ENCODE measurements at regions not wholly inside any gene's neighbourhood (a gene's known extent, or its start where the extent isn't known, plus 50 kb on each side); places are given as distances from the start of the nearest gene placed in this dataset.

DNA sequence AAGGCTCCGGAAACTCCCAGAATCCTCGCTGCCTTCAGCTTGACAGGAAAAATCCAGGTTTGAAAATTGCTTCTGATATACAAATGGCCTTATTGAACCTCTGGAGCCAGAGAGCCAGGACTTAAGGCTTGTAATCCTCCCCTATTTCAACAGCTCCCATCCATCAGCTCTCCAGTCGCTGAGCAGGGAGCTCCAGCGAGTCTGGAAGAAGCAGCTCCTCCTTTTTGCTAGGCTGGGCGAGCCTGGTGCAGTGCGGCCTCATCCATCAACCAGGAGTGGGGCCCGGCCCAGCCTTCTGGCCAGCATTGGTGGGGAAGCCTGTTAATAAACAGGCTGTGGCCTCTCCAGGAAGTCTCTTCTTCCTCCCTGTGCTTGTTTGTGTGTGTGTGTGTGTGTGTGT, 424.4 kb downstream of the TCERG1L start:
- DNase-seq (ENCODE audit: low read depth in 3 of 3, low spot score in 1 of 3) = no peak

- no peak for DNase-seq (ENCODE audit: low read depth in 3 of 3, low spot score in 1 of 3)
These were observed 423.0 kb downstream of the TCERG1L start for GRCh38 chr10:130888493-130888892.

DNA sequence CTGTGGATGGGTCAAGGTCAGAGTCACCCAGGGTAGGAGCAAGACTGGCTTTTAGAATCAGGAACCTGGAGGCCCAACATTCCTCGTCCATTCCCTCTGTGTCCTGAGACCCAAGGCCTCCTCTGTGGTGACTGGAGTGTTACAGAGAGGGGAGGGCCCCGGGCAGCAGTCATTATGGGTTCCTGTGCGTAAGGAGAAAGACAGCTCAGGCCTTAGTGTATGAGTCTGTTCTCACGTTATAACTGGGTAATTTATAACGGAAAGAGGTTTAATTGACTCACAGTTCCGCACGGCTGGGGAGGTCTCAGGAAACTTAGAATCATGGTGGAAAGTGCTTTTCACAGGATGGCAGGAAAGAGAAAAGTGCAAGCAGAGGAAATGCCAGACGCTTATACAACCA, 422.3 kb downstream of the TCERG1L start:
- no peak for DNase-seq (ENCODE audit: low read depth in 3 of 3, low spot score in 1 of 3)

GRCh38 chr10:130889780-130890179, 421.7 kb downstream of the TCERG1L start:
- DNase-seq (ENCODE audit: low read depth in 3 of 3, low spot score in 1 of 3) = no peak

DNA sequence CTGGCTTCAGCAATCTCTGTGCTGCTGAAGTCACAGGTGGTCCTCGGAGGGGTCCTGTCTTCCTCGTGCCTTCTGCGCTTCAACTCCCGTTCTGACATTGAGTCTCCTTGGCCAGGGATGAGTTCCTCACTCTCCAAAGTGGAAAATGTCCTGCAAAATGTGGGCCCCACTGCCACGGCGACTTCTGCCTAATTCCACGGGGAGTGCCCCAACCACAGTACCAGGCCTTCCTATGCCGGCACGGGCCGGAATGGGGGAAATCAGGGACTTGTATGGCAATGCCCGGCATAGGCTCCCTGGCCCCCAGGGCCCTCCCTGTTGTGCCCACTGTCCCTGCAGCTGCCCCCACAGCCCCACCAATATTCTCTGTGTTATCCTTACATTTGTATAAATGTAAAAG, 420.5 kb downstream of the TCERG1L start:
- DNase-seq (ENCODE audit: low read depth in 3 of 3, low spot score in 1 of 3) = no peak

DNA sequence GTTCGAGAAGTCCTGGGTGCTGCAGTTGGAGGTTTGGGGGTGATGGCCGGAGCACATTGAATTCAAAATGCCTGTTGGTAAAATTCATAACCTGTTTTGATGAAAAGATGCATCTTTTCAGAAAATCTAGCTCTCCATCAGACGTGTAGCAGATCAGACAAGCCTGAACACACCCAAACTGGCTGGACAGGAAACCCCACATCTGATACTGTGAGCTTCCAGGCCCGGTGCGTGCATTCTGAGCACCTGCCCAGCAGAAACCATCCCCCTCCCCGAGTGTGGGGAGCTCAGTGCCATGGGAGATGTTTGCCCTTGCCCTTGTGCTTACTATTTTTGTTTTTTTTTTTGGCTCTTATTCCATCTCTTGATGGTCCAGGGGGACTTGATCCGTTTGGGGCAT, 417.1 kb downstream of the TCERG1L start:
- DNase-seq (ENCODE audit: low read depth in 3 of 3, low spot score in 1 of 3) = no peak

DNA sequence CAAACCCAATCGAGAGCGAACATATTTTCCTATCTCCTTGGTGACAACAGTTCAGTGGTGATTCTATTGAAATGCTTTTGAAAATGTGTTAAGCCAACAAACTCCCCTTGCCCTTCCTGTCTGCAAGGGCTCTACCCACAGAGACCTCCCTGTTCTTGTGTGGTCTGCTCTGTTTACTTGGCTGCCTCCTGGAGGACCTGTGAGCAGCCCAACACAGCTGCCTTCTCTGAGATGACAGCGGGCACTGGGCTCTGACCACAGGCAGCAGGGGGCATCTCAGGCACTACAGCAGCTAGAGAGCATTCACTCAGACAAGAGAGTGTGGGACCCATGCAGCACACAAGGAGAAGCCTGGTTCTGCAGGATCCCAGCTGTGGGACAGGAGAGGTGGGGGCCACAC, 416.4 kb downstream of the TCERG1L start:
- DNase-seq (ENCODE audit: low read depth in 3 of 3, low spot score in 1 of 3) = no peak

- no peak for DNase-seq (ENCODE audit: low read depth in 3 of 3, low spot score in 1 of 3)
These were observed 413.7 kb downstream of the TCERG1L start for GRCh38 chr10:130897815-130898214.

DNA sequence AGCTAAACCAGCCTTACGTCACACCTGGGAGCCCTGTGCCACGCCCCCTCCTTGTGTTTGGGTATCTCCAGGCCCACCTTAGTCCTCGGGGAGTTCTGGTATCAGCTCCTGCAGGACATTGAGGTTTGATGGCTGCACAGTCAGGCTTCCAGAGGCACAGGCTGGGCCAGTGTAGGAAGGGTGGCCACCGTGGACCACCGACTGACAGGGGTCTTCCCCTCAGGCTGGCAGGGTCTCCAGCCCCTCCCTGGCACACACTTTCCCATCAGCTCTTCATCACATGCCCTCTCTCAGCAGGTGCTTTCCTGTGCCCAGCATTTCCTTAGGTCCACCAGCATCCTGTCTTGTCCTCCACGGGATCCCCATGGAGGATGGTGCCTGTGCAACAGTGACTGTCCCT, 413.1 kb downstream of the TCERG1L start:
- DNase-seq (ENCODE audit: low read depth in 3 of 3, low spot score in 1 of 3) = no peak

- no peak for DNase-seq (ENCODE audit: low read depth in 3 of 3, low spot score in 1 of 3)
These were observed 411.7 kb downstream of the TCERG1L start for GRCh38 chr10:130899856-130900255.

- DNase-seq (ENCODE audit: low read depth in 3 of 3, low spot score in 1 of 3) = no peak
These were observed 410.9 kb downstream of the TCERG1L start for GRCh38 chr10:130900441-130901160.

DNA sequence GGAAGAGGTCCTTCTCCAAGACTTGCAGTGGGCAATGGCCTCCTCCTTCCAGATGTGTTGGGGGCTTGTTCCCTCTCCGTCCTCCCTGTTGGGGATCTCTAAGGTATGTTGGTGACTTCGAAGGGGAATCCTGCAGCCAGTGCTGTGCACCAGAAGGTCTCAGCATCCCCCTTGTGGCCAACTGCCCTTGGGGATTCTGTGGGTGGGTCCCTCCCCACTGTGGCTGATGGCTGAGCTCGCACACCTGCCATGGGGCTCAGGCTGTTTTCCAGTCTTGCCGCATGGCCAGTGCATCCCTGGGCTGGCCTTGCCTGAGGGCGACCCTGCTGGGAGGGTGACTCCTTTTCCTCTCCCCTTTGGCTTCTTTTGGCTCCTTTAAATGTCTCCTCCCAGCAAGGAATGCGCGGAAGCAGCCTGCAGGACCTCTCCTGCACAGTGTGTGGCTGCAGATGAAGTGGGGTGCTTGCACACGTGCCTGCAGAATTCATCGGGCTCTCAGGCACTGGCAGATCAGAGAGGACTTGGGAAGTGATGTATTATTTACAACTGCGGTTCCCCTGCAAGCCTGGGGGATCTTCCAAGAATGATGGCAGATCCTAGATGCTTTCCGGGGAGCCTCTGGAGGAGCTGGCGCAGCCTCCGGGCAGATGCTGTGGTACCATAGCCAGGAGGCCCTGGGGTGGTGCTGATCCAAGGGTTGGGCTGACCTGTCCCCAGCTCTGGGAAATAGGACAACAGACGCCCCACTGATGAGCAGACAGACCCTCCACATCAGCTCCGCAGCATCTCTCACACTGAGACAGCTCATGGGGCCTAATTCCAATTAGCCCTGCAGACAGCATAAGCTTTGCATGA, 410.0 kb downstream of the TCERG1L start:
- DNase-seq (ENCODE audit: low read depth in 3 of 3, low spot score in 1 of 3) = no peak

- DNase-seq (ENCODE audit: low read depth in 3 of 3, low spot score in 1 of 3) = no peak
These were observed 409.1 kb downstream of the TCERG1L start for GRCh38 chr10:130902471-130902870.

- DNase-seq (ENCODE audit: low read depth in 3 of 3, low spot score in 1 of 3) = no peak
These were observed 408.6 kb downstream of the TCERG1L start for GRCh38 chr10:130902929-130903328.

DNA sequence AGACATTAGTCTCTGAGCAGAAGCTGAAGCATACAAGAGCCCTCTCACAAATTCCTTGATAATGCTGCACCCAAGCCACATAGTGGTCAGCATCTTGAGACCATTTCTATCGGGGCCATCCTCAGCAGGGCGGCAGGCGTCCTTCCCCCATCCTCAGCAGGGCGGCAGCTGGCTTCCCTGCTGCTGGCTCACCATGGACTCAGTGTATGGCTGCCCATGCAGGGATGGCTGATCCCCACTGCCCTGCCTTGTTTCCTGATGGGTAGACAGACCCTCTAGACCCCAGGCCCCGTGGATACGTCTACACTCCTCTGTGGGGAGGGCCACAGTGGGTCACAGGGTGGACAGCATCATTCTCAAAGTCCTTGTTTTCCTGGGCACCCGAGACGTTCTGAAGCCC, 406.8 kb downstream of the TCERG1L start:
- no peak for DNase-seq (ENCODE audit: low read depth in 3 of 3, low spot score in 1 of 3)

DNA sequence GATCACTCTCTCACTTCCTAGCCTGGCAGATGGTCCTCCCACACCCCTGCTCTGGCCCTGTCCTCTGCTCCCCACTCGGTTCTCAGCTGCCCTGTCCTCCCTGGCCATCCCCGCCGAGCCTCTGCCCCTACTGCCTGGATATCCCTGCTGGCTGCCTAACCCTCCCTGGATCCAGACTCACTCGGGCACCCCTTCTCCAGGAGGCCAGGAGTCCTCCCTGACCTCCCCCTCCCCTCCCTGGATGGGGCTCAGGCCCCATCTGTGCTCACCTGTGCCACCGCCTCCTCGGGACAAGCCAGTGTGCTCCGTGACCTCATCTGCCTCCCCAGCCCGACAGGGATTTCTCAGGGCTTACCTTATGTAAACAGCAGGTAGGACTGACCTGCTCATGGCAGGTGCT, 406.1 kb downstream of the TCERG1L start:
- no peak for DNase-seq (ENCODE audit: low read depth in 3 of 3, low spot score in 1 of 3)

DNA sequence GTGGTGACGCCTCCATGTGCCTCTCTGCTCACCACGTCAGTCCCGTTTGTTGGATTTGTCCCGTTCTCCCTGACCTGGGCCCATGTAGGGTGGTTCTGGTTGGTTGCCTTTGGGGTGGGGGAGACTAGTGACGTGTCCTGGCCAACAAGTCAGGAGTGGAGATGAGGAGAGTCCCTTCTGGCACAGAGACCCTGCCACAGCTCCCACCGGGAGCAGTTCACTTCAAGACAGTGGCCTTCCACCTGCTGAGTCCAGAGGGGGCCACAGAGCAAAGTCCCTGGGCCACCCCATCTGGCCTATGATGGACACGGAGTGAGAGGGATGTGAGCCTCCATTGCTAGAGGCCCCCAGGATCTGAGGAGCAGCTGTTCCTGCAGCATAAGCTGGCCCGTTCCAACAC, 405.6 kb downstream of the TCERG1L start:
- no peak for DNase-seq (ENCODE audit: low read depth in 3 of 3, low spot score in 1 of 3)

- no peak for DNase-seq (ENCODE audit: low read depth in 3 of 3, low spot score in 1 of 3)
These were observed 400.7 kb downstream of the TCERG1L start for GRCh38 chr10:130910848-130911247.

- no peak for DNase-seq (ENCODE audit: low read depth in 3 of 3, low spot score in 1 of 3)
These were observed 397.7 kb downstream of the TCERG1L start for GRCh38 chr10:130913844-130914243.

- DNase-seq (ENCODE audit: low read depth in 3 of 3, low spot score in 1 of 3) = no peak
These were observed 397.2 kb downstream of the TCERG1L start for GRCh38 chr10:130914367-130914766.

GRCh38 chr10:130915065-130915464, 396.5 kb downstream of the TCERG1L start:
- DNase-seq (ENCODE audit: low read depth in 3 of 3, low spot score in 1 of 3) = no peak

- DNase-seq (ENCODE audit: low read depth in 3 of 3, low spot score in 1 of 3) = no peak
These were observed 390.1 kb downstream of the TCERG1L start for GRCh38 chr10:130921461-130921860.
